Esophagus (tissue), 2 donors: ENCODE measurements at regions not wholly inside any gene's neighbourhood (a gene's known extent, or its start where the extent isn't known, plus 50 kb on each side); places are given as distances from the start of the nearest gene placed in this dataset.

Experiments
- H3K27ac ChIP-seq, 2 donors: one replicate each; pipeline ENCODE4 v1.5.1; 2013; ENCODE audit warnings: low read depth in 2 of 2, mild to moderate bottlenecking in 2 of 2, inconsistent platforms in 1 of 2, low read length in 1 of 2, moderate library complexity in 1 of 2
- H3K27me3 ChIP-seq, 2 donors: one replicate each; pipeline ENCODE4 v1.6.1; 2013; ENCODE audit warnings: low read length in 2 of 2, control low read depth in 1 of 2, mild to moderate bottlenecking in 1 of 2; ENCODE audit not compliant: insufficient read depth in 2 of 2, control insufficient read depth in 1 of 2
- H3K36me3 ChIP-seq, 2 donors: one replicate each; pipeline ENCODE4 v1.6.1; 2013; ENCODE audit warnings: low read length in 1 of 2; ENCODE audit not compliant: control insufficient read depth in 2 of 2, insufficient read depth in 2 of 2
- H3K4me1 ChIP-seq, 2 donors: one replicate each; pipeline ENCODE4 v1.6.1; 2013; ENCODE audit warnings: low read length in 1 of 2; ENCODE audit not compliant: control insufficient read depth in 2 of 2, insufficient read depth in 2 of 2
- H3K4me3 ChIP-seq, 2 donors: one replicate each; pipeline ENCODE4 v1.5.1; 2013; ENCODE audit warnings: low read length in 2 of 2, mild to moderate bottlenecking in 2 of 2, low read depth in 1 of 2, moderate library complexity in 1 of 2
- H3K9me3 ChIP-seq, 2 donors: one replicate each; pipeline ENCODE4 v1.6.1; 2013; ENCODE audit warnings: mild to moderate bottlenecking in 2 of 2, low read depth in 1 of 2, low read length in 1 of 2, moderate library complexity in 1 of 2; ENCODE audit not compliant: control insufficient read depth in 2 of 2, insufficient read depth in 1 of 2
- WGBS, 2 donors: extraction: QIAGEN DNeasy Blood & Tissue Kit; methylation state at CpG; one replicate each; pipeline ENCODE4 v1.1.7; 2013; 5-methylcytosine and 5-hydroxymethylcytosine counted together
- donor health status: healthy with polysubstance abuse.
- donor health status: Bipolar disorder and iron deficiency.

DNA sequence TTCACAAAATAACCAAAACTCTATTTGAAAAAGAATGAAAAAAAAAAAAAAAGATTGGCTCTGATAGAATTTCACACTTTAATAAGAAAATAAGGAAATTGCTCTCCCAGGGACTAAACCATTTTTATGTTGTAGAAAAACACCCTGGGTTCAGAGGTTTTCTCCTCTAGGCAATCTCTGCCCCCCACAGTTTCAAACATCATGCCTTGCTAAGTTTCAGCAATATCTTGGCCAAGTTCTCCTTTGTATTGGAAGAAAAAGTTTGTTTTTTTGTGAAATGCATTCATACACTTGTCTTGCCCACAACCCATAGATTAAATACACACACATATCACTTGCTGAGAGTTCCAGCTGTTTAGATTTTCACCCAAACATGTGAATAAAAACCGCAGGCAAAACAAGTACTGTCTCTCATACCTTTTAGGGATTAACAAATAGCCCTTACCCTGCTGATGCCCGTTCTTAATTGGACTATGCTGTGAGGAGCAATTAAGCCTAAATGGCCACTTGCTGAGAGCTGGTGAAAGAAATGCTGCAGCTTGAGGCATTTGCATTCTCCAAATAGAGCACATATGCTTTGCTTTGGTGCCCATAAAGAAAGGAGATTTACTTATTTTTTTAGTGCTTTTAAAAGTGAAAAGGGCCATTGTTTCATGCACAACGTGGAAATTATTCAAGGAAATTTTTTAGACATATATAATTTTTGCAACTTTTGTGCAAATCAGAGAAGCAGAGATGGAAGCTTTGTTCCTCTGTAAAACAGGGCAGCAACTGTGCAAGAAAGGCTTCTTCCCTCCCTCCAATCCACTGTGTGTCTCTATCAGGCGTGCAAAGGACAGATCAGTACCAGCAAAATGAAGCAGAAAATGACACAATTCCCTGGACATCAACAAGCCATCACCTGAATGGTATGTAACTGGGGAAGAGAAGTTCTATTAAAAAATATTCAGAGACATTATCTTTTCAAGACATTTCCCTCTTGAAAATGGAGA, 262.4 kb upstream of the KIF2A start:
- WGBS, 2 donors = 27 to 29% methylated on average over 4 of the region's 4 CpGs
- Histone ChIP-seq H3K27ac (no peak overlapping the region), H3K4me1 (no peaks in the 10 kb centered on the region), H3K4me3 (no peak overlapping the region), H3K36me3 (no peaks in the 10 kb centered on the region), H3K9me3 (peaks cover 0 to 3% of the 10 kb centered on the region in 2 donors), H3K27me3 (no peaks in the 10 kb centered on the region)

DNA sequence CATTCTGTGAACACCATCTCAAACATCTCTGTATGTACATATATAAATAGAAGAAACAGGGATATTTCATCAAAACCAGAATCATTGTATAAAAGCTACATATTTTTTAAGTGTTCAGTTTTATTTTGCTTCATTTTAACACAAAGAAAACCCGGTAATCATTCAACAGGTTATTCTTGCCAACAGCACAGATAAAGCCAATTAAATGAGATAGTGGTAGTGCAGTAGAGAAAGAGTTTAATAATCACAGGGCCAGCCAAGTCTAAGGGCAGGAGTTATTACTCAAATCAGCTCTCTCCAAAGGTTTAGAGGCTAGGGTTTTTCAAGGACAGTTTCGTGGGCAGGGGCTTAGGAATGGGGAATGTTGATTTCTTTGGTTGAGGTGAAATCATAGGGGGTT, 261.0 kb upstream of the KIF2A start:
- Histone ChIP-seq H3K9me3 (peaks cover 0 to 3% of the 10 kb centered on the region in 2 donors), H3K36me3 (no peaks in the 10 kb centered on the region), H3K4me1 (no peaks in the 10 kb centered on the region), H3K4me3 (no peak overlapping the region), H3K27ac (no peak overlapping the region), H3K27me3 (no peaks in the 10 kb centered on the region)
- 85 to 86% methylated on average over 2 of the region's 2 CpGs for WGBS, 2 donors

DNA sequence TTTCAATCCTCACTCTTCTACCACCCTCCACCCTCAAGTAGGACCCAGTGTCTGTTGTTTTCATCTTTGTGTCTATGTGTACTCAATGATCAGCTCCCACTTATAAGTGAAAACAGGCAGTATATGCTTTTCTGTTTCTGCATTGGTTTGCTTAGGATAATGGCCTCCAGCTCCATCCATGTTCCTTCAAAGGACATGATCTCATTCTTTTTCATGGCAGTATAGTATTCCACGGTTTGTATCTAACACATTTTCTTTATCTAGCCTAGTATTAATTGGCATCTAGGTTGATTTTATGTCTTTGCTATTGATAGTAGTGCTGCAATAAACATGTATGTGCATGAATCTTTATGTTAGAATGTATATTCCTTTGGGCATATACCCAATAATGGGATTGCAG, 259.8 kb upstream of the KIF2A start:
- Histone ChIP-seq H3K4me1 (no peaks in the 10 kb centered on the region), H3K4me3 (no peak overlapping the region), H3K36me3 (no peaks in the 10 kb centered on the region), H3K27ac (no peak overlapping the region), H3K9me3 (peaks cover 0 to 3% of the 10 kb centered on the region in 2 donors), H3K27me3 (no peaks in the 10 kb centered on the region)
- 82% methylated on average over 1 of the region's 1 CpG for WGBS, 2 donors

DNA sequence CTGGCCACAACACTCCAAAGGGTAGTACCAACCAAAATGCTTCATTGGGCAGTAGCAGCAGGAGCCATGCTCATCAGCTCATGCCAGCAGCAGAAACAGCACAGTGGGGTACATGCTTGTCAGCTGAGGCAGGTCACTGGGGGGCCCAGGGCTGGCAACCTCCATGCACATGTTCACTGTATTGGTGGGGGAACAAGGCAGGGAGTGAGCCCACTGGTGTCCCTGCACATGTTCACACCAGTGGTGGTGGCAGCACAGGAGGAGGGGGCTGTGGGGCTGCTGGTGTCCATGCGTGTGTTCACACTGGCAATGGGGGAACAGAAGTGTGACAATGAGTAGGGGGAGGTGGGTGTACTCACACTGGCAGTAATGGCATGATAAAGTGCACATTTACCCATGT, 254.3 kb upstream of the KIF2A start:
- Histone ChIP-seq H3K9me3 (peaks cover 6% of the 10 kb centered on the region in 2 donors), H3K36me3 (no peaks in the 10 kb centered on the region), H3K4me3 (no peak overlapping the region), H3K27me3 (peaks cover 0 to 5% of the 10 kb centered on the region in 2 donors), H3K27ac (no peak overlapping the region), H3K4me1 (no peaks in the 10 kb centered on the region)
- 90 to 98% methylated on average over 1 of the region's 1 CpG for WGBS, 2 donors

DNA sequence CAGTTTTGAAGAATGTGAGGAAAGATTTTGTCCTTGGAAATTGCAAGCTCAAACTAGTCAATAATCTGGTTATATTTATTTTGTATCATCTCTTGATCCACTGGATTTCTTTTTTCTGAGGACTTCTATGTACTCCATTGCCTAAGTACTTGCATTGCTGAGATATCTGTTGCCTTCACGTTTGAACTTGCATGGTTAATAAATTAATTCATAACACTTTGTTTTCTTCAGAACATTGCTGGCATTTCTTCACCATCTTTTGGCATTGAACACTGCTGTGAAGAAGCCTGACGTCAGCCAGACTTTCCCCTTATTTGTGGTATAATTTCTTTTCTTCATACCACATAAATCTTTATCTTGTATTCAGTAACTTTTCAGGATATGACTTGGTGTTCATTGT, 246.0 kb upstream of the KIF2A start:
- no peak overlapping the region for H3K4me3 ChIP-seq
- WGBS, 2 donors = 30 to 43% methylated on average over 2 of the region's 2 CpGs
- no peak overlapping the region for H3K27ac ChIP-seq
- no peaks in the 10 kb centered on the region for H3K36me3 ChIP-seq
- H3K27me3 ChIP-seq = peaks cover 0 to 2% of the 10 kb centered on the region in 2 donors
- H3K4me1 ChIP-seq = no peaks in the 10 kb centered on the region
- H3K9me3 ChIP-seq = no peaks in the 10 kb centered on the region

DNA sequence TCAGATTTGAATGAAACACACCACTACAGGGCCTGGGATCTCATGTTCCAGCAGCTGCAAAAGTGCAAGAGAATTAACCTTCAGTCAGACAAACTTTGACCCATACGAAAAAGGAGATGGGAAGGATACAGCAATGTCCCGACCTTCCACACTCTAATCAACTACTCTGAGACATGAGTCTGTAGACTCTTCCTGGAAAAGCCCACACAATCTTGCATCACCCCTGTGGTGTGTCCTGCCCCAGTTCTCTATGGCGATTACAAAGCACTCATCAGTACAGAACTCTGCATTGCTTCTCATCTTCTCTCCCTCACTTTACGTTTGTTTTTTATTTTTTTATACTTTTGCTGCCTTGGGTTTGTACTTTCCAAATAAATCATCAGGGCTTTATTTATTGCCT, 241.0 kb upstream of the KIF2A start:
- Histone ChIP-seq H3K36me3 (no peaks in the 10 kb centered on the region), H3K9me3 (no peaks in the 10 kb centered on the region), H3K4me3 (no peak overlapping the region), H3K4me1 (no peaks in the 10 kb centered on the region), H3K27ac (no peak overlapping the region), H3K27me3 (no peaks in the 10 kb centered on the region)
- 70 to 74% methylated on average over 4 of the region's 4 CpGs for WGBS, 2 donors

DNA sequence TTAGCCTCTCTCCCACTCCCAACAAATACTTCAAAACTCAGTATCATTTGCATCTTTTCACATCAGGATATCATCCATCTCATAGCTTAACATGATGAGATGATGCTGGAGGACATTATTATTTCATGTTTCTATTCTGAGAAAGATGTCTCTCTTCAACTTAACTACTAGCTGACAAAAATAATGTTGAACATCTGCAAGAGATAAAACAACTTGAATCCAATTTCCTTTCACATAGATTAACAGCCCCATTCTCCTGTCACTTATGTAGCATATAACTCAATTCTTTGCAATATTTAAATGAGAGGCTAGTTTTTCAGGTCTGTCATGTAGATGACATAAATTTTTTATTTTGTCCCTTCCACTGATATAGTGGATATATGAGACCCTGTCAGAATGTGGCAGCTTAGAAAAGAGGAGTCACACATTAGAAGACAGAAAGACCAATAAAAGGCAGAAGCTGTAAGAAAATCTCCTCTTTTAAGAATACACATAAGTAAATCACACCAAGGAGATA, 239.2 kb upstream of the KIF2A start:
- no peaks in the 10 kb centered on the region for H3K27me3 ChIP-seq
- no peak overlapping the region for H3K27ac ChIP-seq
- H3K4me3 ChIP-seq = no peak overlapping the region
- H3K36me3 ChIP-seq = no peaks in the 10 kb centered on the region
- H3K4me1 ChIP-seq = no peaks in the 10 kb centered on the region
- H3K9me3 ChIP-seq = no peaks in the 10 kb centered on the region

DNA sequence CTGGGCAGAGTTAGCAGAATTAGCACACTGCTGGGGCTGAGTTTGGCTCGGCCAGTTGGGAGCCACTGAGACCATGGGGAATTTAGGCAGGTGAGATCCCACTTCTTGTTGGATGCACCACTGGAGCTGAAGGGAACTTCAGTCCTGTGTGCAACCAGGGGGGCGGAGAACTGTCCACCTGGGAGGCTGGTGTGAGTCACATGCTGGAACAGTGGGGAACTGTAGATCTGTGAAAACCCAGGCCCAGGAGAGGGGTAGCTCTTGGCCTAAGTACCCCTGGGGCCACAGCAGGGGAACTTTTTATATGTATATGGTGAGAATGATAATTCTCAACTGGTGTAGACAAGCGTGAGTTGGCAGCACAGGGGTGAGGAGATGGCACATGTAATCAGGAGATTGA, 237.5 kb upstream of the KIF2A start:
- no peaks in the 10 kb centered on the region for H3K4me1 ChIP-seq
- no peak overlapping the region for H3K4me3 ChIP-seq
- H3K27ac ChIP-seq = no peak overlapping the region
- no peaks in the 10 kb centered on the region for H3K27me3 ChIP-seq
- WGBS, 2 donors = 79 to 86% methylated on average over 3 of the region's 3 CpGs
- H3K9me3 ChIP-seq = no peaks in the 10 kb centered on the region
- no peaks in the 10 kb centered on the region for H3K36me3 ChIP-seq

DNA sequence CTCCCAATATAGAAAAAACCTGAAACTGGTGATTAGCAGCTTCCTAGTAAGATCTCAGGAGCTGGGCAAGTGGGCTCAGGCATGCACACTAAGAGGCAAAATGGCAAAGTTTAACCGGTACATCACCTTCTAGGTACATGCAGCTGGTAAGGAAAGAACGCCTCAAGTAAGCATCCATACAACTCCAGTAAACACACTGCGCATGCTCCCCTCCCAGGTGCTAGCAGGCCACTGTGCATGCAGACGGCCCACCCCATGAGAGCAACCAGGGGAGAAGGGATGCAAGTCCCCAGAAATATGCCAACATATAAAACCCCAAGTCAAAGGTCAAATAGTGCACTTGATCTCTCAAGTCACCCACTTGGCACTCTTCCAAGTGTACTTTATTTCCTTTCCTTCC, 228.6 kb upstream of the KIF2A start:
- no peak overlapping the region for H3K4me3 ChIP-seq
- no peak overlapping the region for H3K27ac ChIP-seq
- no peaks in the 10 kb centered on the region for H3K27me3 ChIP-seq
- 85 to 92% methylated on average over 4 of the region's 4 CpGs for WGBS, 2 donors
- H3K36me3 ChIP-seq = no peaks in the 10 kb centered on the region
- no peaks in the 10 kb centered on the region for H3K9me3 ChIP-seq
- H3K4me1 ChIP-seq = no peaks in the 10 kb centered on the region
